Heart right ventricle (tissue), 16 donors: ENCODE measurements at regions not wholly inside any gene's neighbourhood (a gene's known extent, or its start where the extent isn't known, plus 50 kb on each side); places are given as distances from the start of the nearest gene placed in this dataset.

ENCODE experiments used
- ATAC-seq, 8 donors: fragments of 200-7000 bp; cut with Tn5 transposase; one replicate each; pipeline ENCODE4 v1.9.1; 2020; ENCODE audit warnings: mild to moderate bottlenecking in 8 of 8, moderate library complexity in 8 of 8, moderate number of reproducible peaks in 1 of 8
- DNase-seq, 2 donors: peaks; one replicate each; pipeline ENCODE4 v3.0.0-alpha.2; 2020
- H3K27ac ChIP-seq, 10 donors: fragments of 200-600 bp; sonication (generic) in 2 of 10; one replicate each; pipeline versions ENCODE4 v1.5.0 to v1.8.0; 2020 to 2022; ENCODE audit warnings: mild to moderate bottlenecking in 3 of 10
- H3K27me3 ChIP-seq, 7 donors: fragments of 200-600 bp; one replicate each; pipeline ENCODE4 v1.8.0; 2021 to 2022; ENCODE audit warnings: mild to moderate bottlenecking in 2 of 7
- H3K36me3 ChIP-seq, 9 donors: fragments of 200-600 bp; sonication (generic) in 1 of 9; one replicate each; pipeline versions ENCODE4 v1.5.0 to v1.8.0; 2020 to 2022; ENCODE audit warnings: mild to moderate bottlenecking in 2 of 9
- H3K4me1 ChIP-seq, 9 donors: fragments of 200-600 bp; sonication (generic) in 1 of 9; one replicate each; pipeline versions ENCODE4 v1.5.0 to v1.8.0; 2020 to 2022; ENCODE audit warnings: mild to moderate bottlenecking in 4 of 9
- H3K4me3 ChIP-seq, 10 donors: fragments of 200-600 bp; sonication (generic) in 2 of 10; one replicate each; pipeline versions ENCODE4 v1.5.0 to v1.8.0; 2020 to 2022; ENCODE audit warnings: mild to moderate bottlenecking in 7 of 10, moderate library complexity in 2 of 10
- H3K9me3 ChIP-seq, 11 donors: fragments of 200-600 bp in 10 of 11; sonication (generic) in 2 of 11; one replicate each; pipeline versions ENCODE4 v1.5.0 to v1.8.0; 2013 to 2022; ENCODE audit warnings: mild to moderate bottlenecking in 2 of 11, control low read depth in 1 of 11, moderate library complexity in 1 of 11
- CTCF ChIP-seq, 9 donors: fragments of 200-600 bp; sonication (generic) in 2 of 9; IDR thresholded peaks; one replicate each; pipeline versions ENCODE4 v1.5.0 to v1.8.0; 2021 to 2022; ENCODE audit warnings: antibody characterized with exemption in 9 of 9, mild to moderate bottlenecking in 5 of 9, moderate library complexity in 1 of 9
- WGBS, 2 donors: extraction: QIAGEN DNeasy Blood & Tissue Kit; methylation state at CpG; one replicate each; pipeline ENCODE4 v1.1.7; 2013; ENCODE audit warnings: inconsistent platforms in 1 of 2; 5-methylcytosine and 5-hydroxymethylcytosine counted together
- intact Hi-C, 10 donors: fragments of 100-400 bp; cut with DNase I; formaldehyde crosslinking; loops; one replicate each; pipeline versions ENCODE4 v1.11.1 to v1.14.2; 2022
- donor health status: Arrhythmogenic right ventricular cardiomyopathy.
- donor health status: ischemic (EF 13 %, LVEDD 7.1; RV severe dilation, severe dysfunction).
- donor health status: healthy with polysubstance abuse.
- donor health status: DM: no; HTN: yes; CAD: no.
- donor health status: DM: no; HTN: no; CAD: no.
- donor health status: ischemic (EF 25% LVEDD 6.9; RV normal size, moderate dysfunction).
- donor health status: ischemic (EF 25% LVEDD 5.7; RV mildly dilated, moderate dysfunction).
- donor health status: healthy.
- donor health status: DM: yes; HTN: yes; CAD: no.
- donor health status: Ischemic cardiomyopathy.
- donor health status: ischemic (EF 35%, LVEDD 5.7; RV mildly dilated, moderate dysfunction).
- donor health status: nonischemic (EF 11% LVEDD 7.7; RV severe dilation, severe dysfunction).
- donor health status: DM: yes; HTN: yes; CAD: no.
- donor health status: PGD.
- donor health status: ischemic (EF 29% LVEDD 5.4; RV normal size, mild dysfunction).
- donor health status: nonischemic (EF 23%, LVEDD 6.1; RV moderate dilation, normal function).

GRCh38 chr22:47593291-47593690, 830.8 kb downstream of the TBC1D22A start:
- DNase-seq (no peak), ATAC-seq (no peak)
- Histone ChIP-seq H3K27ac (no peak overlapping the region), H3K36me3 (no peaks in the 10 kb centered on the region), H3K4me1 (no peaks in the 10 kb centered on the region), H3K27me3 (peaks cover 0 to 23% (median 8%) of the 10 kb centered on the region in 7 donors), H3K4me3 (no peak overlapping the region), H3K9me3 (peaks cover 0 to 8% (median 0%) of the 10 kb centered on the region in 11 donors)
- intact Hi-C loops = no loop called here
- WGBS, 2 donors = 85 to 90% methylated on average over 13 of the region's 13 CpGs
- no peak for TF ChIP-seq CTCF (IDR thresholded peaks at IDR 0.05)

GRCh38 chr22:47592791-47593190, 830.3 kb downstream of the TBC1D22A start:
- Histone ChIP-seq H3K27me3 (peaks cover 0 to 23% (median 8%) of the 10 kb centered on the region in 7 donors), H3K4me3 (no peak overlapping the region), H3K9me3 (peaks cover 0 to 8% (median 0%) of the 10 kb centered on the region in 11 donors), H3K27ac (no peak overlapping the region), H3K4me1 (no peaks in the 10 kb centered on the region), H3K36me3 (no peaks in the 10 kb centered on the region)
- DNase-seq (no peak), ATAC-seq (no peak)
- intact Hi-C loops = no loop called here
- no peak for TF ChIP-seq CTCF (IDR thresholded peaks at IDR 0.05)
- WGBS, 2 donors = 84 to 87% methylated on average over 9 of the region's 9 CpGs

GRCh38 chr22:47591709-47592108, 829.3 kb downstream of the TBC1D22A start:
- no peak for TF ChIP-seq CTCF (IDR thresholded peaks at IDR 0.05)
- peaks cover 0 to 23% (median 8%) of the 10 kb centered on the region in 7 donors for H3K27me3 ChIP-seq
- no peak for ATAC-seq
- H3K9me3 ChIP-seq = peaks cover 0 to 8% (median 0%) of the 10 kb centered on the region in 11 donors
- H3K4me3 ChIP-seq = no peak overlapping the region
- no peak for DNase-seq
- H3K36me3 ChIP-seq = no peaks in the 10 kb centered on the region
- no peaks in the 10 kb centered on the region for H3K4me1 ChIP-seq
- no peak overlapping the region for H3K27ac ChIP-seq
- intact Hi-C loops = no loop called here
- 76 to 84% methylated on average over 16 of the region's 16 CpGs for WGBS, 2 donors

- intact Hi-C loops = no loop called here
- H3K27me3 ChIP-seq = peaks cover 0 to 23% (median 8%) of the 10 kb centered on the region in 7 donors
- H3K36me3 ChIP-seq = no peaks in the 10 kb centered on the region
- TF ChIP-seq CTCF (IDR thresholded peaks at IDR 0.05) = no peak
- H3K9me3 ChIP-seq = peaks cover 0 to 8% (median 0%) of the 10 kb centered on the region in 11 donors
- H3K4me1 ChIP-seq = no peaks in the 10 kb centered on the region
- H3K4me3 ChIP-seq = no peak overlapping the region
- no peak overlapping the region for H3K27ac ChIP-seq
- no peak for DNase-seq
- no peak for ATAC-seq
- WGBS, 2 donors = 85 to 95% methylated on average over 7 of the region's 7 CpGs
These were observed 828.6 kb downstream of the TBC1D22A start for GRCh38 chr22:47591016-47591415.
